ENCODE measurements at regions not wholly inside any gene's neighbourhood (a gene's known extent, or its start where the extent isn't known, plus 50 kb on each side); places are given as distances from the start of the nearest gene placed in this dataset.
A peak's percentile ranks its signal among the peaks of the same experiment; 100 is the strongest.
"Not testable (repeated sequence)": the region's sequence is repeated elsewhere in the genome, so short reads cannot be mapped to it uniquely, and the experiment has no call there.

DNA sequence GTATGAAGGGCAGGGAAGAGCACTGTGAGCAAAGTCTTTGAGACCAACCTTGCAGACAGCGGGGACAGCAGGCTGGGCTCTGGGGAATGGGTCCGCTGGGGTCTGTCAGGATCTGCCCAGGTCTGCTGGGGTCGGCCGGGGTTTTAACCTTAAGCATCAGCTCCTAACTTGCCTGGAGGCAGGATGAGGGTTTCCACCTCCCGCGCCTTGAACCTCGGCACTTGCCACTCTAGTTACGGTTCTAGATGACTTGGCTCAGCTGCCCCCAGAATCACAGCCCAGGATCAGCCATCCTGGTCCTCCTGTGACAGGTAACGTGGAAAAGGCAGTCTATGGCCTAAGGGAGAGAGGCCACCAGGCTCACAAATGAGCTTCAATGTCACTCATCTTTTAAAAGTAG, 50.4 kb upstream of the CACUL1 start:
- intact Hi-C loops (cut with DNase I), result no loop called here
- DNase-seq (ENCODE audit: low spot score), result no peak

DNA sequence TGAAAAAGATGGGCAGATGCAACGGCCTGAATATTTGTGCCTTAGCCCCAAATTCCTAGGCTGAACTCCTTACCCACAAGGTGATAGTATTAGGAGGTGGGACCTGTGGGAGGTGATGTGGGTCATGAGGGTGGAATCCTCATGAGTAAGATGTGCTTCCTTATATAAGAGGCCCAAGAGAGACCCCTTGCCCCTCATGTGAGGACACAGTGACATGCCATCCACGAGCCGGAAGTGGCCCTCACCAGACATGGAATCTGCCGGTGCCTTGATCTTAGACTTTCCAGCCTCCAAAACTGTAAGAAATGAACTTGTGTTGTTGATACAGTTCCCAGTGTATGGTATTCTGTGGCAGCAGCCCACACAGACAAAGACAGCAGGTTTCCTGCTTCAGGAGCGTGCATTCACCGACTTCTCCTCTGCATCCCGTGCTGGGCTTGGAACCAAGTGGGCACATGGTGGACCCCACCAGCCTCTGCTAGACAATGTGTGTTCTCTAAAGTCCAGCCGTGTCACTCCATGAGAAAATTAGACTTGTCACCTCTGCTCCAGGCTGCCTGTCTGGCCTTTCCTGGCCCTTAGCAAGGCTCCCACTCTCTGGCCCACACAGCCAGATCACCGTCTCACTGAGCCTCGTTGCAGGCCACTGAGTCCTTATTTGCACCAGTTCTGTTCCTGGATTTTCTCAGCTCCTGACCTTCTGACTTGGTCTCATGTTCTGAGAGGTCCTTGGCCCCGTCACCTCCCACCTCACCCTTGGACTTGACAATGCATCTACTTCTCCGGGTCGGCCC, 52.9 kb upstream of the CACUL1 start:
- DNase-seq (ENCODE audit: low spot score), result no peak
- ATAC-seq, result no peak
- intact Hi-C loops (cut with DNase I), result no loop called here

More for the DNA sequence above, 50.4 kb upstream of the CACUL1 start:
- no peak for ATAC-seq

DNA sequence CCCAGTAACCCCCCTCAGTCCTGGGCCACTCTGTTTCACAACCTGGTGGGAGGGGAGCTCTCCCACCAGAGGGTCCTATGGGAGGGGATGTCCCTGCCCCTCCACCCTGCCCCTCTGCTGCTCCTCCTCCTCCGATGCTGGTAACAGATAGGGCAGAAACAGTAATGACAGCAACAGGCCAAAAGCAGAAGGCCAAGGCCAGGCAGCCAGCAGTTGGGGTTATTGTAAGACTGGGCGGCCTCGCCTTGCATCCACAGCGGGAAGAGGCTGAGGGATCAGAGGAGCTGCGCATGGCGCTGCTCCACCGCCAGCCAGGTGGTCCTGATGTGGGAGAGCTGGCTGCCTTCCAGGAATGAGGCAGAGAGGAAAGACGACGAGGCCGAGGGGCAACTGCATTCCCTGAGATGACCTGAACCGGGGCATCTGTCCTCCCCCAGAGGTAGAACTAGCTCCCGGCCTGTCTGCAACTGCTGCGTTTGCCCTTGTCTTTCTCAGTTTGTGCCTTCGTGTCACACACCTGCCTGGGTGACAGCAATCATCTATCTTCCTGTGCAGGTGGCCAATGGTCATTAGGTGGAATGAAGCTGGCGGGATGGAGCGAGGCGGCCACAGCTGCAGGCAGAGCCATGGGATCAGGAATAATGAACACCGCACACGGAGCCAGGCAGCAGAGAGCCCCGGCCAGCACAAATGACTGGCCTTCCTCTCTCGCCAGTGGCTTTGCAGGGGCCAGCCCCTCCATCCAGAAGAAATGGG, 54.0 kb upstream of the CACUL1 start:
- ATAC-seq (no peak), DNase-seq (ENCODE audit: low spot score) (no peak)
- intact Hi-C loops (cut with DNase I), result no loop called here

DNA sequence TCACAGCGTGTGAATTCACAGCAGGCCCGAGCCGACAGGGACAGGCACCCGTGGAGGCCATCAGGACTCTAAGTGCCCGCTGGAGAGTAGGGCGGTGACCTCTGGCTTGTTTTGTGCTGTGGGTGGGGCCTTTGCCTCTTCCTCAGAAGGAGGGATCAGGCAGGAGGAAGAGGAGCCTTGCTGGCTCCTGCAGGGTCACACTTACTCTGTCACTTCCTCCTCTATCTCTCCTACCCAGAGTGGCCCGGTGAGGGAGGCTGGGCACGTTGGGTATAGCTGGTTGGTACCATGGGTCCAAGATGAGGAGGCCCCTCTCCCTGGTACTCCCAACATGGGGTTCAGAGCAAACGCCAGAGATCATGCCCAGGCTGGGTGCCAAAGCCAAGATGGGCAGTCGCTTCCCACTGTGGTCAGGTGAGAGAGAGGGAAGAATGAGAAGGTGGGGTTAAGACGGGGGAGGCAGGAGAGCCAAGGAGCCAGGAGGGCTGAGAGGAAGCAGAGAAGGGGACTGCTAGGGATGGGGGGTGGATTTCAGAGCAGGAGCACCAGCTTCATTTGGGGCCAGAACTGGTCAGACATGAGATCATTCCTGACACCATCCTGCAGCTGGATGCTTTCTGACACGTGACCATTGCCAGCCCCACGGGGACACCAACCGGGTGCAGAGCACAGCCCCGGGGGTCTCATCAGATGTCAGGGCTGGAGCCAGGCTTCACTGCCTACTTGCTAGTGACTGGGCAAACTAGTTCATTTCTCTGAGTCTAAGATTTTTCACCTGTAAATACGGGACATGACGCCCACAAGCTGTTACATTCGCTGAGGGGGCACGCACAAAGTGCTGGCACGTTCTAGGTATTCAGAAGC, 54.8 kb upstream of the CACUL1 start:
- ATAC-seq, result peak; percentile 22
- DNase-seq (ENCODE audit: low spot score), result no peak
- intact Hi-C loops (cut with DNase I), result no loop called here

DNA sequence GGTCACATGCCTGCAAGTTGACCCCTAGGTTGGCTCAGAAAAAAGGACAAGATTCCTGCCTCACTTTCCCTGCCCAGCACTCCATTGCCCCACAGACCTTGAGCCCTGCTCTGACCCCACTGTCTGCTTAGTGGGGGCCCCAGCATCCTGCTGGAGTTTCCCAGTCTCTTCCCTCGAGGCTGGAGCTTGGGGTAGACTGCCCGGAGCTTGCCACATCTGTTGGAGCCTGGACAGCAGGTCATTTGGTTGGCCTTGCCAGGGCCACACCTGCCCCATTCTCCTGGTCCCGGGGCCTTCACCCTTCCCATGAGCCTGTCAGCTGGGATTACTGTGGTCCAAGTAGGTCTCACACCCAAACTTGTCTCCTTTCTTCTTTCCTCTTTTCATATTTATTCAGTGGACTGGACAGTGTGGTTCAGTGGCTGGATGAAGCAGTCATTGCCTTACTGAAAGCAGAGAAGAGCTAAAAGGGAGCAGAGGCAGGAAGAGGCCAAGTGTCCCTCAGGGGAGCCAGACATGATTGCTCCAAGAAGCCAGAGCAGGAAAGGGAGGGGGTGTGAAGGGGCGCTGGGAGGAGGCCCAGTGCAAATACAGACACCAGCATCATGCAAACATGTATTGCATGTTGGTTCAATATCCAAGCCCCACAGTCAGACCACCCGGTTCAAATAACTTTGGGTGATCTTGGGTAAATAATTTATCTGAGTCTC, 56.2 kb upstream of the CACUL1 start:
- DNase-seq (ENCODE audit: low spot score), result no peak
- no peak for ATAC-seq
- intact Hi-C loops (cut with DNase I), result no loop called here

DNA sequence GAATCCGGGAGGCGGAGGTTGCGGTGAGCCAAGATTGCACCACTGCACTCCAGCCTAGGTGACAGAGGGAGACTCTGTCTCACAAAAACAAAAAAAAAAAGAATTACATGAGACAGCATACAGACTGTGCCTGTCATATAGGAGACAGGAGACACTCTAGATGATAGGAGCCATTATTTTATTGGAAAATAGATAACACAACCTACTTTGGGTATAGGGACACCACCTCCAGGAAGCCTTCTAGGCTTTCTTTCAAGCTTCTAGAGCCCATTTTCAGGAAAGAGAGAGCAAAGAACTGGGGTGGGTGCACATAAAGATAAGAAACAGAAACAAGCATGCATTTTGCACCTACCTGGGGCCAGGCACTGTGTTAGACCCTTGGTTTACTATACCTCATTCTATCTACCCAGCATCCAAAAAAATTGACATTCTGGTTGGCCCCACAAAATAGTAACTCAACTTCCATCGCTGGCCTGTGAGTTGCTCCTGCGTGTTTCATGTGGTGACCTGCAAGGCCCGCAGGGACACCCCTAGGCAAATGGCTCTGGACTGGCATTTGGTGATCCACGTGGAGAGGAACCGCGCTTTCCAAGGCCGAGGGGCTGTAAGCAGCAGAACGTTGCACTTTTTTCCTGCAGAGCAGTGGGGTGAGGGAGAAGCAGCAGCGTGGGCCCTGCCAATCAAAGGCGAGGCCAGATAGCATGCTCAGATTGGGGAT, 57.1 kb upstream of the CACUL1 start:
- intact Hi-C loops (cut with DNase I), result no loop called here
- DNase-seq (ENCODE audit: low spot score) (no peak), ATAC-seq (no peak)

DNA sequence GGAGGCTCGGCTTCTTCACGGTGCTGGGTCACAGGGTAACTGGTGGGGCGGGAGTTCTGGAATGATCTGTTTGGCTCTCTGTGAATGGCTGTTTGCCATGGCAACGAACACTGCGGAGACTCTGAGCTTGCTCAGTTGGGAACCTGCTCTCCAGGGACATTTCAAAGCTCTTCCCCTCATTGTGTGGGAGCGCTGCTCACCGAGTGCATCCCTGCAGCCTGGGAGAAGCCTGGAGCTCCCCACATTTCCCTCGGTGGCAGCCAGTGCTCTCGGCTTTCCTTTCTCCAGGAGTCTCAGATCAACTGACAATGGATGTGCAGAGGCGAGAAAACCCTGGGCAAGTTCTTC, 57.6 kb upstream of the CACUL1 start:
- no peak for DNase-seq (ENCODE audit: low spot score)
- intact Hi-C loops (cut with DNase I), result no loop called here
- no peak for ATAC-seq

DNA sequence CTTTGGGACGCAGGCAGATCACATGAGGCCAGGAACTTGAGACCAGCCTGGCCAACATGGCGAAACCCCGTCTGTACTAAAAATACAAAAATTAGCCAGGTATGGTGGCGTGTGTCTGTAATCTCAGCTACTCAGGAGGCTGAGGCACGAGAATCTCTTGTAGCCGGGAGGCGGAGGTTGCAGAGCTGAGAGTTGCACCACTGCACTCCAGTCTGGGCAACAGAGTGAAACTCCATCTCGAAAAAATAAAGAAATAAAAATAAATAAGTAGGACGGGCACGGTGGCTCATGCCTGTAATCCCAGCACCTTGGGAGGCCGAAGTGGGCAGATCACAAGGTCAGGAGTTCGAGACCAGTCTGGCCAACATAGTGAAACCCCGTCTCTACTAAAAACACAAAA, 58.2 kb upstream of the CACUL1 start:
- intact Hi-C loops (cut with DNase I); DNase-seq (ENCODE audit: low spot score); ATAC-seq: not testable (repeated sequence)

DNA sequence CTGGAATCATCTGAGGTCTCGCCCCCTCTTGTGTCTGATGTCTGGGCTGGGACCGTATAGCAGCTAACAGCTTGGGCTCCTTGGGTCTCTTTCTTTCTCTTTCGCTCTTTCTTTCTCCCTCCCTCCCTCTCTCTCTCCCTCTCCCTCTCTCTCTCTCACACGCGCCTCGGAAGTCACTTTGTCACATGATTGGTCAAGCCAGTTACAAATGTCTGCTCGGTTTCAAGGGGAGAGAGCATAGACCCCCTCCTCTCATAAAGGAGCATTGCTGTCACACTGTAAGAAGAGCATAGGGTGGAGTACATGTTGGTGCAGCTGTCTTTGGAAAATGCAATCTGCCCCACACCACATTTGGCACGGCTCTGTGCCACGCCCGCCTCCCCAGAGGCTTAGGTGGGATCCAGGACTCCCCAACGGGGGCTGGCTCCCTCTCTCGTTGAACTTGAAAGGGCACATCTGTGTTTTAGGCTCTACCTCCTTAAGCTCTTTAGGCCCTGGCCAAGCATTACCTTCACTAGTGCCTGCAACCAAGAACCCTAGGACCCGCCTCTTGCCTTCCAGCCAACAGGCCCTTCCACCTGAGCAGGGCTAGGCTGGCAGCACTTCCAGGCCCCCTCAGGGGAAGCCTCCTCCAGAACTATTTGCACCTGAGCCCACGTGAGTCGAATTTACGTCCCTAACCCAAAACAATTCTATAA, 61.9 kb upstream of the CACUL1 start:
- intact Hi-C loops (cut with DNase I), result no loop called here

DNA sequence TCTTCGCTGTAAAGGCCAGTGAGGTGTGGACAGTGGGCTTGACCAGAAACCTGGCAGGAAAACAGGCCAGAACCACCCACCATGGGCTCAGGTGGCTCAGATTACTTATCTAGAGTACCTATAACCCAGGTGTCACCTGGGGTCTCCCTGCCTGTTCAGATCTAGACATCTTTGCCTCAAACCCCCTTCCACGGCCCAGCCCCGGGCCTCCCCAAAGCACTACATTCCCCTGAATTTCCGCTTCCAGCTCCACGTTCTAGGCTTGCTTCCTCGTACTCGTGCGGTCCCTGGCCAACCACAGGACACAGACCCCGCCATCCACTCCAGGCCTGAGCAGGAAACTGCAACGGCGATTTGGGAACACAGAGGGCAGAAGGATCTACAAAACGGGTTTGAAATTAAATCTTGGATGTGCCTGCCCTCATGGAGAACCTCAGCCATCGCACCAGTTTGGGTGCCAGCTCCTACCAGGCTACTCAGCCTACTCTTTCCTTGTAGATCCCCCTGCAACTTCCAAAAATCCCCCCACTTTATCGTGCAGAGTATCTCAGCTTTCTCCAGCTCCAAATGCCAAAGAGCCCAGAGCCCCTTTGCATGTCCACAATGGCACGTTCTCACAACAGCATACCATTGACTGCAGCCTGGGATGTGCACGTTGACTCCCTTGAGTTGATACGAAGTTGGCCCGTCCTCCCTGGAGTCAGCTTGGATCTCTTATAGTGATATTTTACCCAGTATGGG, 62.7 kb upstream of the CACUL1 start:
- intact Hi-C loops (cut with DNase I), result no loop called here
- ATAC-seq, result no peak

More for the DNA sequence above, 61.9 kb upstream of the CACUL1 start:
- ATAC-seq (no peak), DNase-seq (ENCODE audit: low spot score) (no peak)

DNA sequence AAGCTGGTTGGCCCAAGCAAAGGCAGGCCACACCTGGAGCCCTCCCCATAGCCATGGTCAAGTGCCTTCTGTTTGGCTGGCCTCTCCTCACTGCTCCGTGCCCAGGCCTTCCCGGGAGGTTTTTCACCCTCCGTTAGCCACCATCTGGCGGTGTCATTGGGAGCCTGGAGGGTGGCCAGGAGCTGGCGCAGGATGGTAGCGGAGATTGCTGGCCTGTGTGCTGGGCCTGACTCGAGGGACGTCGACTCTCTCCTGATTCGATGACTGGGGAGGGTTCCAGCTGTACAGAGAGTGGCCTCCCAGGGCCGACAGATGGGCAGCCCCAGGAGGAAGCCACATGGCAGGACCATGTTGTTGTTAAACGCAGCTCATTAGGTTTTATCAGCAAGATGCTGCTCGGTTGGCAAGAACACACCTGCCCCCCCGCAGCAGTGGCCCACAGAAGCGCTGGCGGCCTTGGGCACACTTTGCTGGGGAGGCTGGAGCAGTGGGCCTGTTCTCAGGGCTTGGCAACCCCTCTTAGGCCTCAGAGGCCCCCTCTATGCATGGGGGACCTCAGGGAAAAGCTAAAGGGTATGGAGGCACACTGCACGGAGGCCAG, 64.0 kb upstream of the CACUL1 start:
- intact Hi-C loops (cut with DNase I), result no loop called here
- DNase-seq (ENCODE audit: low spot score) (no peak), ATAC-seq (no peak)

More for the DNA sequence above, 62.7 kb upstream of the CACUL1 start:
- no peak for DNase-seq (ENCODE audit: low spot score)

DNA sequence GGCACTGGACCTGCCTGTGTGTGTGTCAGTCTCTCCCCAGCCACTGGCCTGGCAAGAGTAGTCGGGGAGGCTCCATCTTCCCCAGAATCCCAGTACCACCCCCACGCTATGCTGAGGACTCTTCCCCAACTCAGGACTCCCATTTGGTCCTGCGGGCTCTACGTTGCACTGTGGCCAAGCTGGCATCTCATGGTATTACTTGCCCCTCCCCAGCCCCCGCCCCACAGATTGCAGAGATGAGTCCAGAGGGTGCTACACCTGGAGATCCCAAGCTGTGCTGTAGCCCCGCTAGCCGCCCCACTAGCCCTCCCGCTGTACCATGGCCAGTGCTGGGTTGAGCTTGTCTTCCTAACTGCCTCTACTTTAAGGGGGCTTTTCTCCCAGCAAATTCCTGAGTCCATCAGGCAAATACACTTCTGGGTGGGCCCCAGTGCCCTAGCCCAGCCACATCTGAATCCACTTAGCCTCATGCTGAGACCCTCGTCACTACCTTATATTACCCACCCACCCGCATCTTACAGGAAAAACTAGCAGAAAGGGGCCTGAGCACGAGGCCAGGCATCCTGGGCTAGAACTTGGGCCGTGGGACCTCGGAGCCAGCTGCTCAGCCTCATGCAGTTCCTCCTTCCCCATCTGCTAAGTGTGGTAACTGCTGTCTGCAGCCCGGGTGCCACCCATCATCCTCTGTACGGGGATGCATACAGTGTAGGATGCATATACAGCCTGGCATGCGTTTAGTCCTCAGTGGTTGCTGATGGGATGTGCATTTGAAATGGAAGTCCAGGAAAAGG, 65.8 kb upstream of the CACUL1 start:
- intact Hi-C loops (cut with DNase I), result no loop called here
- DNase-seq (ENCODE audit: low spot score), result no peak
- no peak for ATAC-seq

DNA sequence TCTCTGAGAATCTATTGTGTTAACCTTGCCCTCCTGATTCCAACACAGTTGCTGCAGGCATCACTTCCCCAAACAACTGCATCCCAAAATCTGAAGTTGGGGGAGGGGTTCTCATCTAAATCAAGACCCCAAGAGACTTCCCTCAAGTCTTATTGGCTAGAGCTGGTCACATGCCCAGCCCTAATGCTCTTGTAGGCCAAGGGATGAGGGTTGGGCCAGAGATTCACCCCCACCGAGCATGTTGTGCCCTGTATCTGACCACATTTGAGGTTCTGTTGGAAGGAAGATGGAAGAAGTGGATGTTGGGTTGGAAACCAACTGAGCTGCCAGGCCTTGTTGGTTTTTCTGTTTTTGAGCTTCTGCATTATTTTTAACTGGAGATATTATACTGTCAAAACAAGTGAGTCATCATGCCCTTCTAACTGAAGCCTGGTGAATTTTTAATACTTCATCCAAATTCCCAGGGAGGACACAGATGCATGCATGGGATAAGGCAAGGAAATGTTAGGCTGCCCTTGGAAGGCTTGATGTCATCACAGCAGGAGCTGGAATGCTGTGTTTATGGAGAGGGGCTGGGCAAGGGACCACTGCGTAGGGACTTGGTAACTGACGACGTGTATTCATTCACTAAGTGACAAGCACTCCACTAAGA, 68.6 kb upstream of the CACUL1 start:
- ATAC-seq, result no peak
- intact Hi-C loops (cut with DNase I), result no loop called here
- DNase-seq (ENCODE audit: low spot score), result no peak

DNA sequence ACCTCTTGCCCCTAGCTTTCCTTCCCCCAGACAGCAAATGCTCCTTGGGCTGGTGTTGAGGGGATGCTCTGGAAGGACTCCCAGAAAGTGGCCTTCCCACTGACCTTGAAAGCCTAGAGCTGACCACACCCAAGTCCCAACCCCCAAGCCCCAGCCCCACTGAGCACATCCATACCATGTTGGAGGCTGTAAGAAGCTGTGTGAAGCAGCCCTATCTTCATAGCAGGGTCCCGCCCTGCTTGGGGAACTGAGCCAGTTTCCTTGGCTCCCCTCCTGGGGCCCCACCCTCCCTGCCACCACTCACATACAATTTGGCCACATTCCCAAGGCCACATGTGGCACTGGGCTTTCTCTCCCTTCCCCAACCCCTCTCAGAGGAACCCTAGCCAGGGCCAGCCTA, 72.3 kb upstream of the CACUL1 start:
- intact Hi-C loops (cut with DNase I), result no loop called here
- no peak for DNase-seq (ENCODE audit: low spot score)
- ATAC-seq, result no peak

DNA sequence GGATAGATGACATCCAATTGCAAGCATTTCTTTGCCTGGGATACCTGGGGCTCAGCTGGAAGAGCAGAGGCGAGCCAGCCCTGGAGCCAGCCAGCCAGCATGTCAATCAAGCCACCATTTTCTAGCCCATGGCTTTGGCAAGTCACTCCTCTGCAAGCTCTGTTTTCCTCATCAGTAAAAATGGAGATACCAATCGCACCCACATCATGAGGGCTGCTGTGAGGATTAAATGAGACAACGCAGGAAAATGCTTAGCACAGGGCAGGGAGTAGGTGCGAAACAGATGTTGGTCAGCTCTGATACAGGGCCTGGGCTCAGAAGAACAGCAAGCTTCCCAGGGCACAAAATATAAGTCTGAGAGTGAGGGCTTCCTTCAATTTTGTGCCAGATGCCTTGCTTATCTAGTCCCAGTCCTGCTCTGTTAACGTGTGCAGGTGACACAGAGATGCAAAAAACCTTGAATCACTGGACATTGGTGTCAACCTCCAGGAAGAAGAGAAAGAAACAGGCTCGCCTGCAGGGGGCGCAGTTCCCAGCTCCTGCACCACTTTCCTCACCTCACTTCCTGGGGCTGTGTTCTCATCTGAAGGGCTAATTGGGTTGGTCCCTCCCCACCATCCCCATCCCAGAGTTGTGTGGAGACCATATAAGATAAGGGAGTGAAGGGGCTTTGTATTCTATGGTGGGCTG, 72.8 kb upstream of the CACUL1 start:
- ATAC-seq (no peak), DNase-seq (ENCODE audit: low spot score) (no peak)
- intact Hi-C loops (cut with DNase I), result no loop called here

All from sciatic nerve (tissue), 2 donors.